ENCODE measurements at regions not wholly inside any gene's neighbourhood (a gene's known extent, or its start where the extent isn't known, plus 50 kb on each side); places are given as distances from the start of the nearest gene placed in this dataset.

DNA sequence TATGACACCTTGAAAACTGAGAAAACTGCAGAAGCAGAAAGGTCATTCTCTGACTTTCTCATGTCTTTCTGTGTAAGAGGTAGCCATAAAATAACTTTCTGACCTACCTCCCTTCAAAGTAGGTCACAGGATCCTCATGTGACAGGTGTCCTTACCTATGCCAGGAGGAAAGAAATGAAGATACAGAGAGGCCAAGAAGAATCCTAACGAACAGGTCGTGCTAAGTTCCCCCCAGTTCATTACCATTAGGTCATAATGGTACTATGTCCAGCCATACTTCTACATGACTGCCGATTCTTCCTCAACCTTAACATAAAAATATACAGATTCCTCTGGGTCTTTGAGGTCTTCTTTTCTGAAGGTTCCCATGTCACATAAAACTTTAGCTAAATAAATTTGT, 118.6 kb downstream of the FOXB1 start:
- DNase-seq (no peak), ATAC-seq (ENCODE audit: poor library complexity) (no peak)
- no peaks in the 10 kb centered on the region for H3K27me3 Mint-ChIP-seq
- peaks cover 13% of the 10 kb centered on the region for H3K4me1 ChIP-seq (ENCODE audit: insufficient read depth, low read length)
- POLR2A ChIA-PET, result no interaction called here
- H3K4me3 ChIP-seq (ENCODE audit: low read length), result no peak overlapping the region
- peaks cover 36% of the 10 kb centered on the region for H3K4me1 Mint-ChIP-seq (ENCODE audit: low read depth)
- CTCF ChIA-PET, result no interaction called here
- no peak overlapping the region for H3K27ac ChIP-seq (ENCODE audit: low read depth in 1 of 2, low read length in 2 of 2)
- no peaks in the 10 kb centered on the region for H3K27me3 ChIP-seq (ENCODE audit: control insufficient read depth in 1 of 2, insufficient read depth in 2 of 2, low read length in 2 of 2)
- intact Hi-C loops (cut with DNase I, micrococcal nuclease), result loop anchor here in 1 of 2 experiments (10.0 kb wide), 1 partner anchor 148 kb away; no protein-coding TSS in a partner anchor
- TF ChIP-seq, protein P1, sequence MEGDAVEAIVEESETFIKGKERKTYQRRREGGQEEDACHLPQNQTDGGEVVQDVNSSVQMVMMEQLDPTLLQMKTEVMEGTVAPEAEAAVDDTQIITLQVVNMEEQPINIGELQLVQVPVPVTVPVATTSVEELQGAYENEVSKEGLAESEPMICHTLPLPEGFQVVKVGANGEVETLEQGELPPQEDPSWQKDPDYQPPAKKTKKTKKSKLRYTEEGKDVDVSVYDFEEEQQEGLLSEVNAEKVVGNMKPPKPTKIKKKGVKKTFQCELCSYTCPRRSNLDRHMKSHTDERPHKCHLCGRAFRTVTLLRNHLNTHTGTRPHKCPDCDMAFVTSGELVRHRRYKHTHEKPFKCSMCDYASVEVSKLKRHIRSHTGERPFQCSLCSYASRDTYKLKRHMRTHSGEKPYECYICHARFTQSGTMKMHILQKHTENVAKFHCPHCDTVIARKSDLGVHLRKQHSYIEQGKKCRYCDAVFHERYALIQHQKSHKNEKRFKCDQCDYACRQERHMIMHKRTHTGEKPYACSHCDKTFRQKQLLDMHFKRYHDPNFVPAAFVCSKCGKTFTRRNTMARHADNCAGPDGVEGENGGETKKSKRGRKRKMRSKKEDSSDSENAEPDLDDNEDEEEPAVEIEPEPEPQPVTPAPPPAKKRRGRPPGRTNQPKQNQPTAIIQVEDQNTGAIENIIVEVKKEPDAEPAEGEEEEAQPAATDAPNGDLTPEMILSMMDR (IDR thresholded peaks at IDR 0.05), result no peak
- H3K9me3 Mint-ChIP-seq, result no peaks in the 10 kb centered on the region
- H3K36me3 ChIP-seq (ENCODE audit: insufficient read depth, low read length), result no peaks in the 10 kb centered on the region
- H3K9me3 ChIP-seq (ENCODE audit: control insufficient read depth in 1 of 2, insufficient read depth in 1 of 2, low read length in 2 of 2), result no peaks in the 10 kb centered on the region
- peaks cover 6% of the 10 kb centered on the region for H3K36me3 Mint-ChIP-seq (ENCODE audit: low read depth)
- no peak overlapping the region for H3K27ac Mint-ChIP-seq
- H3K4me3 Mint-ChIP-seq, result no peak overlapping the region

DNA sequence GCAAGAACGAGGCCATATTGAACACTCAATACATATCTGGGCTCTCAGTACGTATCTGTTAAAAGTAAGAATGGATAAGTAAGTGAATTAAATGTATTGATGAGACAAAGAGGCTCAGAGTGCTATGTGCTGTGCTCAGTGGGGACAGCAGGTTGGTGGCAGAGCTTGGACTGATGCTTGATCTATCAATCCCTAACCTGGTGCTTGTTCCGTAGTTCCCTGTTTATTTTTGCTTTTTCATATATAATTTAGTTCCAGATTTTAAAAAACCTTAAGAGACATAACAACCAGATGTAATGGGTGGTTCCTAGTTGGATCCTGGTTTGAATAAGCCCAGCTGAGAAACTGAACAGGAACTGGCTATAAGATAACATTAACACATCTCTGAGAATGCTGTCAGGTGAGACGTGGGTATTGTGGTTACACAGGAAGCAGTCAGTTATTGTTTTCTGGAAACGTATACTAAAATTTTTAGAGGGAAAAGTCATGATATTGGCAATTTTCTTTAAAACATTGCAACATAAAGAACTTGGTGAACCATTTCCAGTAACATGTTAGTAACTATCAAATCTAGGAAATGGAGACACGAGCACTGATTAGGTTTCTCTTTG, 120.5 kb downstream of the FOXB1 start:
- Mint-ChIP-seq H3K36me3 (ENCODE audit: low read depth) (peaks cover 6% of the 10 kb centered on the region), H3K27ac (peak overlapping the region; percentile 73), H3K27me3 (no peaks in the 10 kb centered on the region), H3K4me1 (ENCODE audit: low read depth) (peaks cover 52% of the 10 kb centered on the region), H3K4me3 (peak overlapping the region; percentile 2), H3K9me3 (no peaks in the 10 kb centered on the region)
- ChIA-PET CTCF (no interaction called here), POLR2A (no interaction called here)
- Histone ChIP-seq H3K9me3 (ENCODE audit: control insufficient read depth in 1 of 2, insufficient read depth in 1 of 2, low read length in 2 of 2) (no peaks in the 10 kb centered on the region), H3K27ac (ENCODE audit: low read depth in 1 of 2, low read length in 2 of 2) (no peak overlapping the region), H3K27me3 (ENCODE audit: control insufficient read depth in 1 of 2, insufficient read depth in 2 of 2, low read length in 2 of 2) (no peaks in the 10 kb centered on the region), H3K4me1 (ENCODE audit: insufficient read depth, low read length) (peaks cover 18% of the 10 kb centered on the region), H3K36me3 (ENCODE audit: insufficient read depth, low read length) (no peaks in the 10 kb centered on the region), H3K4me3 (ENCODE audit: low read length) (no peak overlapping the region)
- intact Hi-C loops (cut with DNase I, micrococcal nuclease), result loop anchor here (5.0 to 10.0 kb wide), 5 partner anchors 117 to 372 kb away; no protein-coding TSS in a partner anchor
- DNase-seq (peak in 1 of 14 experiments; percentile 27), ATAC-seq (ENCODE audit: poor library complexity) (no peak)
- TF ChIP-seq, protein P1 (IDR thresholded peaks at IDR 0.05), result no peak

DNA sequence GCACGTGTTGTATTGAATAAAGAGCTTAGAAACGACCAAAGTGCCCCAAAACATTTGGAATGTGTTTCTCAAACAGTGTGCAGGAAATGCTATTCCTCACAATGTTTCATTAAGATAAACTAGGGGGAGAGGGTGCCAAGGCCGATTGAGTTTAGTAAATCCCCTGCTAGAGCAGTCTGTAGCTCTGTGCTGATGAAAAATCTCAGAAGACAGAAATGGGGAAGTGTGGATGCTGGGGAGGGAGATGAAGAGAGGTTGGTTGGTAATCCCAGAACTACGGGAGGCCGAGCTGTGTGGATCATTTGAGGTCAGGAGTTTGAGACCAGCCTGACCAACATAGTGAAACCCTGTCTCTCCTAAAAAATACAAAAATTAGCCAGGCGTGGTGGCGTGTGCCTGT, 121.2 kb downstream of the FOXB1 start:
- ChIA-PET CTCF (interaction anchor here (2.1 kb wide), 1 partner anchor 55 kb away, joined by 5 read pairs; no protein-coding TSS in a partner anchor), POLR2A (no interaction called here)
- no peak for DNase-seq
- intact Hi-C loops (cut with DNase I, micrococcal nuclease), result loop anchor here (5.0 to 10.0 kb wide), 5 partner anchors 118 to 373 kb away; no protein-coding TSS in a partner anchor
- Histone ChIP-seq H3K4me1 (ENCODE audit: insufficient read depth, low read length) (peaks cover 14% of the 10 kb centered on the region), H3K9me3 (ENCODE audit: control insufficient read depth in 1 of 2, insufficient read depth in 1 of 2, low read length in 2 of 2) (no peaks in the 10 kb centered on the region), H3K27ac (ENCODE audit: low read depth in 1 of 2, low read length in 2 of 2) (no peak overlapping the region), H3K4me3 (ENCODE audit: low read length) (no peak overlapping the region), H3K27me3 (ENCODE audit: control insufficient read depth in 1 of 2, insufficient read depth in 2 of 2, low read length in 2 of 2) (no peaks in the 10 kb centered on the region), H3K36me3 (ENCODE audit: insufficient read depth, low read length) (no peaks in the 10 kb centered on the region)
- peaks cover 52% of the 10 kb centered on the region for H3K4me1 Mint-ChIP-seq (ENCODE audit: low read depth)
- peak overlapping the region; percentile 44 for H3K4me3 Mint-ChIP-seq
- no peaks in the 10 kb centered on the region for H3K27me3 Mint-ChIP-seq
- TF ChIP-seq, protein P1 (IDR thresholded peaks at IDR 0.05), result no peak
- no peak for ATAC-seq (ENCODE audit: poor library complexity)
- H3K9me3 Mint-ChIP-seq, result no peaks in the 10 kb centered on the region
- peak overlapping the region; percentile 73 for H3K27ac Mint-ChIP-seq
- H3K36me3 Mint-ChIP-seq (ENCODE audit: low read depth), result peaks cover 6% of the 10 kb centered on the region
